ENCODE measurements at regions not wholly inside any gene's neighbourhood (a gene's known extent, or its start where the extent isn't known, plus 50 kb on each side); places are given as distances from the start of the nearest gene placed in this dataset.
A peak's percentile ranks its signal among the peaks of the same experiment; 100 is the strongest.

DNA sequence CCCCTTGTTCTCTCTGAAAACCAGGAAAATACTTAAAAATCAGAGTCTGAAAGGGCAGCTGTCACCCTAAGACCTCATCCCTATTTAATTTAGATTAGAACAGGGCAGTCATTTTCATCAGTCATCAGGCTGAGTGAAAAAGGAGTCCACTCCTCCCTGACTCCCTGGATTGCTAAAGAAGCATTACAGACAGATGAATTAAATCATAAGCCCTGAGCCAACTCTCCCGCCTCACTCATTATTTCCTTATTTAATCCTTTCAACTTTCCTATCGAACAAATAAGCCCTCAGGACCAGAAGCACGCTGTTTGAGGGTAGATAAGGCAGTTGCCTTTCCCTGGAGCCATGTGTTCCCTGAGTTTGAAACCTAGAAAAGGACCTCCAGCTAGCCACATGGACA is 201.9 kb upstream of the ANKRD55 start:
- ChIA-PET POLR2A (no interaction called here), CTCF (no interaction called here)
- H3K36me3 Mint-ChIP-seq (ENCODE audit: insufficient read depth, unreplicated experiment) = no peaks in the 10 kb centered on the region
- H3K4me3 Mint-ChIP-seq (ENCODE audit: unreplicated experiment) = no peak overlapping the region
- no TSS peak for BruUV-seq (replicated peaks)
- H3K27me3 Mint-ChIP-seq (ENCODE audit: insufficient read depth, unreplicated experiment) = no peaks in the 10 kb centered on the region
- H3K27ac Mint-ChIP-seq (ENCODE audit: low read depth, unreplicated experiment) = no peak overlapping the region
- H3K9me3 Mint-ChIP-seq (ENCODE audit: unreplicated experiment) = no peaks in the 10 kb centered on the region
- no peaks in the 10 kb centered on the region for H3K4me1 Mint-ChIP-seq (ENCODE audit: insufficient read depth, unreplicated experiment)
- TF ChIP-seq, protein P1, sequence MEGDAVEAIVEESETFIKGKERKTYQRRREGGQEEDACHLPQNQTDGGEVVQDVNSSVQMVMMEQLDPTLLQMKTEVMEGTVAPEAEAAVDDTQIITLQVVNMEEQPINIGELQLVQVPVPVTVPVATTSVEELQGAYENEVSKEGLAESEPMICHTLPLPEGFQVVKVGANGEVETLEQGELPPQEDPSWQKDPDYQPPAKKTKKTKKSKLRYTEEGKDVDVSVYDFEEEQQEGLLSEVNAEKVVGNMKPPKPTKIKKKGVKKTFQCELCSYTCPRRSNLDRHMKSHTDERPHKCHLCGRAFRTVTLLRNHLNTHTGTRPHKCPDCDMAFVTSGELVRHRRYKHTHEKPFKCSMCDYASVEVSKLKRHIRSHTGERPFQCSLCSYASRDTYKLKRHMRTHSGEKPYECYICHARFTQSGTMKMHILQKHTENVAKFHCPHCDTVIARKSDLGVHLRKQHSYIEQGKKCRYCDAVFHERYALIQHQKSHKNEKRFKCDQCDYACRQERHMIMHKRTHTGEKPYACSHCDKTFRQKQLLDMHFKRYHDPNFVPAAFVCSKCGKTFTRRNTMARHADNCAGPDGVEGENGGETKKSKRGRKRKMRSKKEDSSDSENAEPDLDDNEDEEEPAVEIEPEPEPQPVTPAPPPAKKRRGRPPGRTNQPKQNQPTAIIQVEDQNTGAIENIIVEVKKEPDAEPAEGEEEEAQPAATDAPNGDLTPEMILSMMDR (IDR thresholded peaks at IDR 0.05; ENCODE audit: unreplicated experiment) = no peak
- no peak for DNase-seq (ENCODE audit: unreplicated experiment)
- intact Hi-C loops (cut with micrococcal nuclease) = no loop called here

DNA sequence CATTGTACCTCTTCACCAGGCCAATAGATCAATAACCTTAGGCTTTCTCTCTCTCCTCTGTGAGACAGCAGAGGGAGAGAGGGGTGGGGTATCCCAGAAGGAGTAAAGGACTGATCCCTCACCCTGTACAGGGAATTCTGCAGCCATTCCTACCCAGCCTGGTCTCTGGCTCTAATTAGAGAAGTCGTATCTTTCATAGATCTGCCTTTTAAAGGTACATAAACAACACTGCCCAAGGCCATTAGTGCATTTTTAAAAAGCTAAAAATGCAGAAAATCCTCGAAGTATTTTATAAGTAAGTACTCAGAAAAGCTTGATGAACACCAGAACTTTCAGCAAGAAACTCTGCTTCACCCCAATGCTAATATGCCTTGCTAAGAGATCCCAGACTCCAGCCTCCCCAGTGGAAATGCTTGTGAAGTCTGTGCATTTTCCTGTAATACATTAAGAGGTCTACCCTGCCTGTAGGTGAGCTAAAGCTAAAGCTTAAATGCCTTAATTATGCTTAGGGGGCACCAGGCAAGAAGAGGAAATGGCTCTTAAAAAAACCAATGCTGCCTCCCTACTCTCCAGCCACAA is 200.0 kb upstream of the ANKRD55 start:
- ChIA-PET POLR2A (interaction anchor here (0.6 kb wide), 2 partner anchors 64 to 268 kb away, joined by 3 read pairs; no protein-coding TSS in a partner anchor), CTCF (no interaction called here)
- intact Hi-C loops (cut with micrococcal nuclease) = no loop called here

DNA sequence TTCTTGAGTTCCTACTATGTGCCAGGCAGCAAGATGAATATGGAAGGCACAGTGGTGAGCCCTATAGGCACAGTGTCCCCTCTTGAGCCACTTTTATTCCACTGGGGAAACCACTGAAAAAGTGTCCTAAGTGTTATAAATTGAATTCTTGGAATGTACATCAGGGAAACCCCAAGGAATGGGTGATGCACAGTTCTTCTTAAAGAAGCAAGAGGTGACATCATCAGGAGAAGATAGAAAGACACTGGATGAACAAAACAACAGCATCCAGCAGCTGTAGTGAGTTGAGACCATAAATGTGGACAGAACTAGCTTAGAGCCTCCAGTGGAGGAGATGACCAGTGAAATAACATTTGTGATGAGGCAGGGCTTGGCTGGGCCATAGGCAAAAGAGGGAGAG is 199.2 kb upstream of the ANKRD55 start:
- BruUV-seq (replicated peaks) = no TSS peak
- Mint-ChIP-seq H3K9me3 (ENCODE audit: unreplicated experiment) (no peaks in the 10 kb centered on the region), H3K4me1 (ENCODE audit: insufficient read depth, unreplicated experiment) (no peaks in the 10 kb centered on the region), H3K27me3 (ENCODE audit: insufficient read depth, unreplicated experiment) (no peaks in the 10 kb centered on the region), H3K36me3 (ENCODE audit: insufficient read depth, unreplicated experiment) (no peaks in the 10 kb centered on the region), H3K4me3 (ENCODE audit: unreplicated experiment) (no peak overlapping the region), H3K27ac (ENCODE audit: low read depth, unreplicated experiment) (no peak overlapping the region)
- TF ChIP-seq, protein P1 (IDR thresholded peaks at IDR 0.05; ENCODE audit: unreplicated experiment) = no peak
- ChIA-PET CTCF (interaction anchor here (0.9 kb wide), 1 partner anchor 9 kb away, joined by 4 read pairs; no protein-coding TSS in a partner anchor), POLR2A (interaction anchor here (0.6 kb wide), 1 partner anchor 16 kb away, joined by 5 read pairs; no protein-coding TSS in a partner anchor)
- DNase-seq (ENCODE audit: unreplicated experiment) = no peak
- intact Hi-C loops (cut with micrococcal nuclease) = no loop called here

More for the DNA sequence above, 200.0 kb upstream of the ANKRD55 start:
- Mint-ChIP-seq H3K36me3 (ENCODE audit: insufficient read depth, unreplicated experiment) (no peaks in the 10 kb centered on the region), H3K4me3 (ENCODE audit: unreplicated experiment) (no peak overlapping the region), H3K4me1 (ENCODE audit: insufficient read depth, unreplicated experiment) (no peaks in the 10 kb centered on the region), H3K9me3 (ENCODE audit: unreplicated experiment) (no peaks in the 10 kb centered on the region), H3K27ac (ENCODE audit: low read depth, unreplicated experiment) (peak overlapping the region; percentile 54), H3K27me3 (ENCODE audit: insufficient read depth, unreplicated experiment) (no peaks in the 10 kb centered on the region)
- TF ChIP-seq, protein P1 (IDR thresholded peaks at IDR 0.05; ENCODE audit: unreplicated experiment) = no peak
- no TSS peak for BruUV-seq (replicated peaks)
- DNase-seq (ENCODE audit: unreplicated experiment) = no peak

DNA sequence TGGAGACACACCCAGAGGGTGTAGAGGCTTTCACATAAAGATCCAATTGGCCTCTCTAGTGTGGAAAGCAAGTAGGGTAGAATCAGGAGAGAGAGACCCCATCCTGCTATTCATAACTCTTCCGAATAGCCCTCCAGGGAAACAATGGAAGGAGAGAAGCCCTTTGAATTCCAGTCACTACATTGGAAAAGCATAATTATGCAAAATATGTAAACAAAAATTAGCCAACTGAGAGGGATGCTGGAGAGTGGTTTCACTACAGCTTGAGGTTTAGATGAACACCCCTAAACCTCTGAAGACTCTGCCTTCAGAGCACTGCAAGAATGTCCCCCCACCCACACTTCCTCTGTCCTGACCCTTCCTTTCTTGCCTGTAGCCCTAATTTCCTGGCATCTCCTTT is 197.3 kb upstream of the ANKRD55 start:
- Mint-ChIP-seq H3K27me3 (ENCODE audit: insufficient read depth, unreplicated experiment) (no peaks in the 10 kb centered on the region), H3K4me3 (ENCODE audit: unreplicated experiment) (no peak overlapping the region), H3K4me1 (ENCODE audit: insufficient read depth, unreplicated experiment) (no peaks in the 10 kb centered on the region), H3K9me3 (ENCODE audit: unreplicated experiment) (no peaks in the 10 kb centered on the region), H3K27ac (ENCODE audit: low read depth, unreplicated experiment) (no peak overlapping the region), H3K36me3 (ENCODE audit: insufficient read depth, unreplicated experiment) (no peaks in the 10 kb centered on the region)
- DNase-seq (ENCODE audit: unreplicated experiment) = no peak
- TF ChIP-seq, protein P1 (IDR thresholded peaks at IDR 0.05; ENCODE audit: unreplicated experiment) = no peak
- BruUV-seq (replicated peaks) = no TSS peak
- POLR2A ChIA-PET = interaction anchor here (1.0 kb wide), 1 partner anchor 30 kb away, joined by 4 read pairs; no protein-coding TSS in a partner anchor
- intact Hi-C loops (cut with micrococcal nuclease) = no loop called here
- CTCF ChIA-PET = interaction anchor here (1.2 kb wide), 1 partner anchor 12 kb away, joined by 3 read pairs; no protein-coding TSS in a partner anchor

All from MCF 10A (cell line).